IMR-90 (cell line): ENCODE measurements at regions not wholly inside any gene's neighbourhood (a gene's known extent, or its start where the extent isn't known, plus 50 kb on each side); places are given as distances from the start of the nearest gene placed in this dataset.

ENCODE experiments used
- ATAC-seq: fragments of 200-7000 bp; cut with Tn5 transposase; 2 replicates; pipeline ENCODE4 v1.9.1; 2020; ENCODE audit warnings: low read depth, mild to moderate bottlenecking, moderate library complexity
- BruUV-seq: library from RNA; stranded (reverse); fragments of 400-500 nt; replicated peaks from 2 replicates; lab custom pipeline; 2021; lab: Mats Ljungman, UMichigan
- CTCF ChIA-PET: fragments of 300-600 bp; formaldehyde crosslinking; extraction: SDS; loops from one replicate; lab custom pipeline; 2021; ENCODE audit warnings: antibody characterized with exemption; lab: Yijun Ruan, JAX
- POLR2A ChIA-PET: fragments of 300-600 bp; sonication (Branson Sonifier 250); formaldehyde crosslinking; loops from one replicate; lab custom pipeline; 2022; ENCODE audit warnings: antibody characterized with exemption; ENCODE audit not compliant: unreplicated experiment; lab: Charles Lee
- DNase-seq: peaks from one replicate; pipeline ENCODE4 v3.0.0; 2013
- H2AFZ ChIP-seq: replicated peaks from 2 replicates; pipeline ENCODE3; 2013; ENCODE audit warnings: low read length, mild to moderate bottlenecking; ENCODE audit not compliant: poor library complexity
- H2AK5ac ChIP-seq: 2 replicates; pipeline ENCODE4 v1.6.1; 2013; ENCODE audit warnings: low read depth, low read length, inconsistent platforms
- H2AK9ac ChIP-seq: replicated peaks from 2 replicates; pipeline ENCODE3; 2013; ENCODE audit warnings: mild to moderate bottlenecking, low read depth, low read length, moderate library complexity; ENCODE audit not compliant: poor library complexity
- H2BK120ac ChIP-seq: 2 replicates; pipeline ENCODE4 v1.6.1; 2013; ENCODE audit warnings: low read depth, low read length, inconsistent platforms
- H2BK15ac ChIP-seq: 3 replicates; pipeline ENCODE4 v1.6.1; 2013; ENCODE audit warnings: low read depth, low read length, inconsistent platforms
- H2BK20ac ChIP-seq: 2 replicates; pipeline ENCODE4 v1.6.1; 2013; ENCODE audit warnings: low read depth, mild to moderate bottlenecking, inconsistent platforms, low read length, moderate library complexity
- H2BK5ac ChIP-seq: 2 replicates; pipeline ENCODE4 v1.6.1; 2013; ENCODE audit warnings: mild to moderate bottlenecking, low read depth, low read length, inconsistent platforms; ENCODE audit not compliant: poor library complexity, severe bottlenecking
- H3K14ac ChIP-seq: replicated peaks from 2 replicates; pipeline ENCODE4 v1.6.1; 2013; ENCODE audit warnings: low read depth, low read length, inconsistent platforms
- H3K18ac ChIP-seq: 2 replicates; pipeline ENCODE4 v1.6.1; 2013; ENCODE audit warnings: low read depth, low read length, control low read depth
- H3K23ac ChIP-seq: 2 replicates; pipeline ENCODE4 v1.6.1; 2013; ENCODE audit warnings: low read depth, low read length, inconsistent platforms
- H3K27ac ChIP-seq: 2 replicates; pipeline ENCODE4 v1.5.1; 2013; ENCODE audit warnings: mild to moderate bottlenecking, control low read depth, low read length; ENCODE audit not compliant: insufficient read depth
- H3K27me3 ChIP-seq: 2 replicates; pipeline ENCODE4 v1.6.1; 2013; ENCODE audit warnings: low read length; ENCODE audit not compliant: control insufficient read depth, insufficient read depth
- H3K36me3 ChIP-seq: 2 replicates; pipeline ENCODE4 v1.6.1; 2013; ENCODE audit warnings: low read length, mixed read lengths; ENCODE audit not compliant: control insufficient read depth, insufficient read depth
- H3K4ac ChIP-seq: 2 replicates; pipeline ENCODE4 v1.6.1; 2013; ENCODE audit warnings: low read depth, low read length, inconsistent platforms
- H3K4me1 ChIP-seq: 2 replicates; pipeline ENCODE4 v1.6.1; 2013; ENCODE audit warnings: low read length, mixed read lengths; ENCODE audit not compliant: control insufficient read depth, insufficient read depth
- H3K4me2 ChIP-seq: 2 replicates; pipeline ENCODE4 v1.6.1; 2013; ENCODE audit warnings: low read depth, mild to moderate bottlenecking, control low read depth, low read length, moderate library complexity
- H3K4me3 ChIP-seq: 2 replicates; pipeline ENCODE4 v1.5.1; 2013; ENCODE audit warnings: low read depth, mild to moderate bottlenecking, control low read depth, low read length, moderate library complexity; ENCODE audit not compliant: insufficient read depth
- H3K56ac ChIP-seq: 2 replicates; pipeline ENCODE4 v1.6.1; 2013; ENCODE audit warnings: low read length, inconsistent platforms; ENCODE audit not compliant: insufficient read depth; ENCODE audit errors: extremely low read depth
- H3K79me1 ChIP-seq, 2 experiments: 2 replicates each; pipeline ENCODE4 v1.6.1; 2013; ENCODE audit warnings: low read length in 2 of 2, inconsistent platforms in 1 of 2, low read depth in 1 of 2
- H3K9ac ChIP-seq: 2 replicates; pipeline ENCODE4 v1.6.1; 2013; ENCODE audit warnings: low read depth, low read length, control low read depth
- H3K9me1 ChIP-seq: 2 replicates; pipeline ENCODE4 v1.6.1; 2013; ENCODE audit warnings: low read length, inconsistent platforms; ENCODE audit not compliant: insufficient read depth
- H3K9me3 ChIP-seq: 2 replicates; pipeline ENCODE4 v1.6.1; 2013; ENCODE audit warnings: low read length; ENCODE audit not compliant: control insufficient read depth, insufficient read depth
- H4K20me1 ChIP-seq: 2 replicates; pipeline ENCODE4 v1.6.1; 2013; ENCODE audit warnings: low read length, inconsistent platforms; ENCODE audit not compliant: insufficient read depth
- H4K5ac ChIP-seq: 2 replicates; pipeline ENCODE4 v1.6.1; 2013; ENCODE audit warnings: mild to moderate bottlenecking, low read depth, low read length, control low read depth
- H4K8ac ChIP-seq, 2 experiments: 2 replicates each; pipeline ENCODE4 v1.6.1; 2013; ENCODE audit warnings: low read depth in 2 of 2, low read length in 2 of 2, control low read depth in 1 of 2, inconsistent platforms in 1 of 2
- H4K91ac ChIP-seq: 2 replicates; pipeline ENCODE4 v1.6.1; 2013; ENCODE audit warnings: low read depth, low read length, inconsistent platforms; ENCODE audit not compliant: insufficient read depth
- BHLHE40 ChIP-seq: fragments of 150-350 bp; IDR thresholded peaks from 2 replicates; pipeline ENCODE4 v1.6.1; 2016; ENCODE audit warnings: mild to moderate bottlenecking, low read depth, low read length
- CEBPB ChIP-seq: IDR thresholded peaks from 2 replicates; pipeline ENCODE4 v1.6.1; 2012; ENCODE audit warnings: low read depth, low read length, improper control_type of control experiment
- CHD1 ChIP-seq: IDR thresholded peaks from 2 replicates; pipeline ENCODE4 v1.6.1; 2012; ENCODE audit warnings: low read depth, low read length, improper control_type of control experiment
- CTCF ChIP-seq: conservative IDR thresholded peaks from 2 replicates; pipeline ENCODE4 v1.5.1; 2012; ENCODE audit warnings: mild to moderate bottlenecking, low read depth, low read length, improper control_type of control experiment
- ELK1 ChIP-seq: fragments of 150-350 bp; IDR thresholded peaks from 2 replicates; pipeline ENCODE4 v1.6.1; 2016; ENCODE audit warnings: low read depth, mild to moderate bottlenecking, low read length, moderate library complexity, borderline replicate concordance
- FOS ChIP-seq: fragments of 150-350 bp; IDR thresholded peaks from 2 replicates; pipeline ENCODE4 v1.6.1; 2016; ENCODE audit warnings: low read depth, low read length
- MAFK ChIP-seq: IDR thresholded peaks from 2 replicates; pipeline ENCODE4 v1.6.1; 2012; ENCODE audit warnings: low read depth, low read length, improper control_type of control experiment
- MAZ ChIP-seq: IDR thresholded peaks from 2 replicates; pipeline ENCODE4 v1.6.1; 2012; ENCODE audit warnings: low read depth, mild to moderate bottlenecking, low read length, improper control_type of control experiment, moderate library complexity, borderline replicate concordance
- MXI1 ChIP-seq: IDR thresholded peaks from 2 replicates; pipeline ENCODE4 v1.6.1; 2012; ENCODE audit warnings: low read depth, mild to moderate bottlenecking, low read length, moderate library complexity, borderline replicate concordance
- NFE2L2 ChIP-seq: fragments of 150-350 bp; IDR thresholded peaks from 2 replicates; pipeline ENCODE4 v1.6.1; 2016; ENCODE audit warnings: low read depth, mild to moderate bottlenecking, low read length
- POLR2A ChIP-seq: IDR thresholded peaks from 2 replicates; pipeline ENCODE4 v1.6.1; 2012; ENCODE audit warnings: mild to moderate bottlenecking, low read depth, low read length
- RAD21 ChIP-seq: IDR thresholded peaks from 2 replicates; pipeline ENCODE4 v1.6.1; 2012; ENCODE audit warnings: low read length, improper control_type of control experiment
- RCOR1 ChIP-seq: IDR thresholded peaks from 2 replicates; pipeline ENCODE4 v1.6.1; 2012; ENCODE audit warnings: mild to moderate bottlenecking, low read length, improper control_type of control experiment; ENCODE audit not compliant: insufficient replicate concordance
- RFX5 ChIP-seq: IDR thresholded peaks from 2 replicates; pipeline ENCODE4 v1.8.0; 2012; ENCODE audit warnings: low read depth, mild to moderate bottlenecking, low read length, moderate library complexity
- SMC3 ChIP-seq: fragments of 150-350 bp; IDR thresholded peaks from 2 replicates; pipeline ENCODE4 v1.6.1; 2016; ENCODE audit warnings: low read depth, mild to moderate bottlenecking, antibody characterized with exemption, low read length, moderate library complexity
- USF2 ChIP-seq: fragments of 150-350 bp; IDR thresholded peaks from 2 replicates; pipeline ENCODE4 v1.6.1; 2017; ENCODE audit warnings: mild to moderate bottlenecking, antibody characterized with exemption, low read length, low read depth
- WGBS, 2 experiments: methylation state at CpG; one replicate each; pipeline versions ENCODE4 v1.1.5 to v1.1.7; 2013; ENCODE audit warnings: missing lambda C conversion rate in 2 of 2; ENCODE audit not compliant: insufficient read length in 1 of 2; ENCODE audit errors: extremely low coverage in 2 of 2; 5-methylcytosine and 5-hydroxymethylcytosine counted together
- dilution Hi-C: fragments of 300-500 bp; cut with HindIII; formaldehyde crosslinking; loops from one replicate; pipeline ENCODE4 v1.14.3; 2018; ENCODE audit warnings: low sequenced_read_pairs; ENCODE audit not compliant: unreplicated experiment
- in situ Hi-C: fragments of 300-500 bp; cut with MboI; formaldehyde crosslinking; loops from 3 replicates; pipeline ENCODE4 v1.14.3; 2019; ENCODE audit warnings: low sequenced_read_pairs, inconsistent platforms, mixed read lengths
- intact Hi-C: fragments of 100-400 bp; cut with micrococcal nuclease; formaldehyde crosslinking; loops from 2 replicates; pipeline ENCODE4 v1.10.0; 2022

GRCh38 chrX:25356456-25356855 lies 340.7 kb upstream of the ARX start:
- no peak overlapping the region for H4K91ac ChIP-seq
- H3K4me2 ChIP-seq: no peak overlapping the region
- no peak overlapping the region for H4K5ac ChIP-seq
- H2BK20ac ChIP-seq: no peak overlapping the region
- H3K56ac ChIP-seq: no peak overlapping the region
- H3K9me1 ChIP-seq: no peaks in the 10 kb centered on the region
- in situ Hi-C loops (no loop called here), dilution Hi-C loops (no loop called here), intact Hi-C loops (no loop called here)
- no peak overlapping the region for H3K27ac ChIP-seq
- no peak for DNase-seq
- H3K23ac ChIP-seq: no peak overlapping the region
- POLR2A ChIA-PET: no interaction called here
- WGBS, 2 experiments: no CpG with 5 or more reads among the region's 1 CpG
- H2BK120ac ChIP-seq: no peak overlapping the region
- TF ChIP-seq BHLHE40: no peak
- TF ChIP-seq ELK1: no peak
- TF ChIP-seq NFE2L2: no peak
- TF ChIP-seq CEBPB: no peak
- no peak for TF ChIP-seq USF2
- TF ChIP-seq POLR2A: no peak
- no peak for TF ChIP-seq CTCF
- TF ChIP-seq MAZ: no peak
- TF ChIP-seq MAFK: no peak
- no peak for TF ChIP-seq MXI1
- TF ChIP-seq RCOR1: no peak
- no peak for TF ChIP-seq FOS
- TF ChIP-seq RFX5: no peak
- no peak for TF ChIP-seq SMC3
- no peak for TF ChIP-seq CHD1
- no peak for TF ChIP-seq RAD21
- H3K79me1 ChIP-seq: no peaks in the 10 kb centered on the region
- no peak overlapping the region for H3K9ac ChIP-seq
- H2AK9ac ChIP-seq: no peak overlapping the region
- H3K4me1 ChIP-seq: no peaks in the 10 kb centered on the region
- H2BK15ac ChIP-seq: no peak overlapping the region
- no peaks in the 10 kb centered on the region for H3K36me3 ChIP-seq
- H3K27me3 ChIP-seq: no peaks in the 10 kb centered on the region
- no peak overlapping the region for H2BK5ac ChIP-seq
- H4K8ac ChIP-seq: no peak overlapping the region
- ATAC-seq: no peak
- no peaks in the 10 kb centered on the region for H4K20me1 ChIP-seq
- no peak overlapping the region for H2AFZ ChIP-seq
- no peak overlapping the region for H3K4me3 ChIP-seq
- no peak overlapping the region for H3K18ac ChIP-seq
- no peak overlapping the region for H2AK5ac ChIP-seq
- no TSS peak for BruUV-seq
- no peak overlapping the region for H3K4ac ChIP-seq
- CTCF ChIA-PET: no interaction called here
- H3K9me3 ChIP-seq: no peaks in the 10 kb centered on the region
- no peak overlapping the region for H3K14ac ChIP-seq
